PC-9 (cell line): ENCODE measurements at regions not wholly inside any gene's neighbourhood (a gene's known extent, or its start where the extent isn't known, plus 50 kb on each side); places are given as distances from the start of the nearest gene placed in this dataset.

ENCODE experiments used
- CTCF ChIP-seq: fragments of 200-600 bp; sonication (generic); conservative IDR thresholded peaks from 2 replicates; pipeline ENCODE4 v1.6.1; 2017; ENCODE audit warnings: mixed run types, antibody characterized with exemption, mild to moderate bottlenecking, moderate library complexity
- EZH2 ChIP-seq: fragments of 200-600 bp; sonication (generic); IDR thresholded peaks from 2 replicates; pipeline ENCODE4 v1.8.0; 2017; ENCODE audit warnings: antibody characterized with exemption, low read depth

GRCh38 chr4:147041376-147041775 is 95.7 kb upstream of the TTC29 start:
- TF ChIP-seq CTCF (no peak), EZH2 (no peak)
